ENCODE measurements at regions not wholly inside any gene's neighbourhood (a gene's known extent, or its start where the extent isn't known, plus 50 kb on each side); places are given as distances from the start of the nearest gene placed in this dataset.

- TF ChIP-seq CTCF (IDR thresholded peaks at IDR 0.05): no peak
Measured at GRCh38 chr15:61651267-61651666, 409.0 kb downstream of the VPS13C start.

DNA sequence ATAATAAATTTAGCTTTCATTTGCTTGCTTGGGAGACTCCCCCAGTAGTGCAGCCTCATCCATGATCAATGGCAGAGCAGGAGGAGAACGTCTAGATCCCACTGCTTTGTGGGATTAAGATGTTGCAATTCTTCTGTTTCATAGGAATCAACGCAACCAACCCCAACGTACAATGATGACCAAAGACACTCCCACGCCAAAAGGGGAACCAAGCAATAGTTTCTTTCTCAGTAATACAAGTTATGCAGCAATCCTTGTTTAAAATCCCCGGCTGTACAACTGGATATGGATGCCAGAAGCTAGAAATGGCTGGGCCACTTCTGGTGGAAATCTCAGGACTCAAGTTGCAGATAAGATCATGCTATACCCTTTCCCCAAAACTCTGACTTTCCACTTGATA, 411.2 kb downstream of the VPS13C start:
- TF ChIP-seq CTCF (IDR thresholded peaks at IDR 0.05): no peak

GRCh38 chr15:61644550-61644949, 415.4 kb upstream of the RORA start:
- no peak for TF ChIP-seq CTCF (IDR thresholded peaks at IDR 0.05)

DNA sequence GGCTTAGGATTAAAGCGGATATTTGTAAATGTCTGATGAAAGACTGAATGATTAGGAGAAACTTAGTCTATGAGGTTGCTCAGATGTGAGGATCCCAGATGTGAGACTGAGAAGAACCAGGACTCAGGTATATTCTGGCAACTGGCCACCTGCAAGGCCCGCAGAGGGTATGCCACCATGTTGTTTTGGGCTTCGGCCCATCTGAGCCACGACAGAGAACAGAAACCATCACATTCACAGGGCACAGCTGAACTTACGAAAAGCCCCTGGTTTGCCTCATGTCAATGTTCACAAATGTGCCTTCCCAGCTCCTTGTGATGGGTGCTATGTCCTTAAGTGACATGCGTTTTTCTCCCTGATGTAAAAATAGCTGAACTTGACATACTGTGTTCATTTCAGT, 412.5 kb upstream of the RORA start:
- no peak for TF ChIP-seq CTCF (IDR thresholded peaks at IDR 0.05)

DNA sequence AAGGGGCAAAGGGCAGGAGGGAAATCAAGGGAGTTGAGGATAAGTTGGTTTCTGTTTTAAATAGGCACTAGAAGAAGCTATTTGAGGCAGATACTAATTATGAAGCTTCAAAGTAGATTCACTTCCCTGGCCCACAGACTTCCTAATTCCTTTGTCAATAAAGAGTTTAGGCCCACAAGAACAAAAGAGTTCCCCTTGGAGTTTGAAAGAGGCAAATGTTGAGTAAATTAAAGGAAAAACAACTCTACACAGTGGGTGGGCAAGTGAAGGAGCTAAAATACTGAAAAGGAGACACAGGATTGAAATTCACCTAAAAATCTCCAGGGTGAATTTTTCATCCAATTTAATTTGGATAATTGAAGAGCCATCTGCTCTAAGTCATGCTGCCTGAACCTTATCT, 411.7 kb upstream of the RORA start:
- no peak for TF ChIP-seq CTCF (IDR thresholded peaks at IDR 0.05)

DNA sequence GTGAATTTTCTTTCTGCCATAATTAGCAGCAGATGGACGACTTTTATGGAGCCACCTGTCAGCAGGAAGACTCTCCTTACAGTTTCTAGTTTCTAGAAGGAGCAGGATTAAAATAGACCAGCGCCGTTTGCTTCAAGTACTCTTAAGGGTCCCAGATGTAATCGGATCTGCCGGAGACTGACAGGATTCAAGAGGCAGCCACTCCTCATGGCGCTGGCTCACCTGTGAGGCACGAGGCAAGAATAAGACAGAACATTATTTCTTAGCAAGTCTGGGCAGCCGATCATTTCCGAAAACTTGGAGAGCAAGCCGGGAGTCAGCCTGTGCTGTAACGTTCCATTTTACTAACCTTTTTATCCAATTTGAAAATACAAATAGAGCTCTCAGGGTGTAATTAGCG, 410.4 kb upstream of the RORA start:
- TF ChIP-seq CTCF (IDR thresholded peaks at IDR 0.05): no peak

DNA sequence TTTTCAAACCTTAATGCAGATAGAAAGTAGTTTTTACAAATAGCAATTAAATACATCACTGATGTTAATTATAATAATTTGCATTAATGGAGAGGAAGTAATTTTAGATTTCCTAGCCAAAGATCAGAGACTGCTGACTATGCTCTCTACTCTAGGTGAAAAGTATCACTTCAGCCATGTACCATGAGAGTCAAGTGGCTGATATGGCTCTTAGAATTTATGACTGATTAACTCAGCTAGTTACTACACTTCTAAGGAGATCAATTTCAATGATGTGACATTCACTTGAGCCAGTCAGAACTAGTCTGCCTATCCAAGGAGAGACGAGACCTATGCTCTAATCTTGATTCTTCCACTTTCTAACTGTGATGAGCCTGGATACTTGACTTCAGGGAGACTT, 405.7 kb upstream of the RORA start:
- no peak for TF ChIP-seq CTCF (IDR thresholded peaks at IDR 0.05)

GRCh38 chr15:61633951-61634350, 404.8 kb upstream of the RORA start:
- TF ChIP-seq CTCF (IDR thresholded peaks at IDR 0.05): no peak

Data from LNCAP (cell line).